H1 (cell line): ENCODE measurements at regions not wholly inside any gene's neighbourhood (a gene's known extent, or its start where the extent isn't known, plus 50 kb on each side); places are given as distances from the start of the nearest gene placed in this dataset.

Experiments
- CTCF ChIA-PET: fragments of 300-600 bp; sonication (Branson Sonifier 250); formaldehyde crosslinking; loops from one replicate; lab custom pipeline; 2021; ENCODE audit not compliant: partially characterized antibody; lab: Charles Lee
- POLR2A ChIA-PET: fragments of 300-600 bp; sonication (Branson Sonifier 250); formaldehyde crosslinking; loops from one replicate; lab custom pipeline; 2021; ENCODE audit warnings: inconsistent platforms; ENCODE audit not compliant: partially characterized antibody; lab: Charles Lee
- DNase-seq, 2 experiments: peaks; one replicate each; pipeline versions ENCODE4 v3.0.0 to v3.0.0-alpha.2; 2010 to 2022; ENCODE audit warnings: low spot score in 2 of 2, low read depth in 1 of 2, mixed read lengths in 1 of 2
- FAIRE-seq: peaks from 2 replicates; lab custom pipeline; 2011; peaks lifted over from hg19 to GRCh38; lab: Jason Lieb, UNC
- H2AFZ ChIP-seq: 2 replicates; pipeline ENCODE4 v1.8.1; 2012; ENCODE audit warnings: low read length, inconsistent platforms
- H2AK5ac ChIP-seq: 2 replicates; pipeline ENCODE4 v1.6.1; 2013; ENCODE audit warnings: low read depth, low read length
- H2BK120ac ChIP-seq: replicated peaks from 2 replicates; pipeline ENCODE3; 2013; ENCODE audit warnings: low read depth, low read length, inconsistent platforms
- H2BK12ac ChIP-seq: 2 replicates; pipeline ENCODE4 v1.6.1; 2013; ENCODE audit warnings: low read depth, low read length
- H2BK15ac ChIP-seq: 2 replicates; pipeline ENCODE4 v1.6.1; 2013; ENCODE audit warnings: low read length
- H2BK20ac ChIP-seq: 2 replicates; pipeline ENCODE4 v1.6.1; 2013; ENCODE audit warnings: low read length
- H2BK5ac ChIP-seq: 2 replicates; pipeline ENCODE4 v1.6.1; 2013; ENCODE audit warnings: low read depth, low read length
- H3K14ac ChIP-seq: 2 replicates; pipeline ENCODE4 v1.6.1; 2013; ENCODE audit warnings: inconsistent platforms; ENCODE audit not compliant: insufficient read length
- H3K18ac ChIP-seq: 2 replicates; pipeline ENCODE4 v1.6.1; 2013; ENCODE audit warnings: low read length; ENCODE audit errors: extremely low read depth
- H3K23ac ChIP-seq: 2 replicates; pipeline ENCODE4 v1.6.1; 2013; ENCODE audit warnings: inconsistent platforms; ENCODE audit not compliant: insufficient read length
- H3K23me2 ChIP-seq: 2 replicates; pipeline ENCODE4 v1.6.1; 2013; ENCODE audit warnings: low read depth, low read length
- H3K27ac ChIP-seq: 2 replicates; pipeline ENCODE4 v1.6.1; 2011; ENCODE audit warnings: low read depth, low read length, inconsistent platforms
- H3K27me3 ChIP-seq, 4 experiments: replicated peaks in 1 of 4; 1 replicate in 1 of 4; 2 replicates in 3 of 4; pipeline versions ENCODE4 v1.6.1 to v1.8.1; 2011 to 2013; ENCODE audit warnings: low read length in 3 of 4, mild to moderate bottlenecking in 3 of 4, inconsistent platforms in 2 of 4, mixed read lengths in 2 of 4, moderate library complexity in 1 of 4; ENCODE audit not compliant: control insufficient read depth in 3 of 4, insufficient read depth in 3 of 4; ENCODE audit errors: extremely low read depth in 1 of 4
- H3K36me3 ChIP-seq, 4 experiments: 2 replicates each; pipeline versions ENCODE4 v1.6.1 to v1.8.1; 2011 to 2013; ENCODE audit warnings: mild to moderate bottlenecking in 4 of 4, low read length in 3 of 4, moderate library complexity in 2 of 4, control low read depth in 1 of 4, inconsistent platforms in 1 of 4; ENCODE audit not compliant: insufficient read depth in 4 of 4, control insufficient read depth in 2 of 4
- H3K4ac ChIP-seq: replicated peaks from 2 replicates; pipeline ENCODE3; 2013; ENCODE audit warnings: low read length, low read depth, mixed read lengths, inconsistent platforms; ENCODE audit not compliant: insufficient read length
- H3K4me1 ChIP-seq, 4 experiments: replicated peaks in 1 of 4; 1 replicate in 1 of 4; 2 replicates in 3 of 4; pipeline versions ENCODE4 v1.6.1 to v1.8.1; 2011 to 2013; ENCODE audit warnings: low read length in 3 of 4, inconsistent platforms in 2 of 4, mixed read lengths in 1 of 4; ENCODE audit not compliant: insufficient read depth in 4 of 4, control insufficient read depth in 3 of 4
- H3K4me2 ChIP-seq, 2 experiments: 2 replicates each; pipeline versions ENCODE4 v1.6.1 to v1.8.1; 2011 to 2013; ENCODE audit warnings: low read depth in 2 of 2, low read length in 2 of 2, control low read depth in 1 of 2, inconsistent platforms in 1 of 2, mild to moderate bottlenecking in 1 of 2; ENCODE audit not compliant: insufficient read depth in 1 of 2
- H3K4me3 ChIP-seq, 4 experiments: fragments of 200-600, 300-600 bp in 1 of 4; sonication (generic), shearing (Covaris generic), sonication (Bioruptor Twin) in 1 of 4; 2 replicates each; pipeline versions ENCODE4 v1.5.1 to v1.8.1; 2011 to 2016; ENCODE audit warnings: low read length in 4 of 4, low read depth in 3 of 4, control low read depth in 2 of 4, inconsistent platforms in 2 of 4, mild to moderate bottlenecking in 2 of 4, mixed read lengths in 1 of 4, moderate library complexity in 1 of 4; ENCODE audit not compliant: insufficient read depth in 2 of 4; ENCODE audit errors: extremely low read depth in 1 of 4
- H3K56ac ChIP-seq: replicated peaks from 2 replicates; pipeline ENCODE3; 2013; ENCODE audit warnings: low read depth, mild to moderate bottlenecking, mixed read lengths, low read length, inconsistent platforms; ENCODE audit not compliant: insufficient read length
- H3K79me1 ChIP-seq: 2 replicates; pipeline ENCODE4 v1.6.1; 2013; ENCODE audit warnings: low read depth, low read length, control low read depth
- H3K79me2 ChIP-seq, 2 experiments: 2 replicates each; pipeline versions ENCODE4 v1.6.1 to v1.8.1; 2012 to 2013; ENCODE audit warnings: low read length in 2 of 2, mild to moderate bottlenecking in 2 of 2, inconsistent platforms in 1 of 2; ENCODE audit not compliant: insufficient read depth in 2 of 2, control insufficient read depth in 1 of 2
- H3K9ac ChIP-seq, 4 experiments: replicated peaks in 1 of 4; 1 replicate in 1 of 4; 2 replicates in 3 of 4; pipeline versions ENCODE4 v1.6.1 to v1.8.1; 2011 to 2013; ENCODE audit warnings: low read depth in 3 of 4, low read length in 3 of 4, control low read depth in 2 of 4, mild to moderate bottlenecking in 2 of 4, moderate library complexity in 2 of 4, inconsistent platforms in 1 of 4; ENCODE audit errors: extremely low read depth in 1 of 4
- H3K9me3 ChIP-seq, 2 experiments: 2 replicates each; pipeline versions ENCODE4 v1.6.1 to v1.8.1; 2012 to 2013; ENCODE audit warnings: mild to moderate bottlenecking in 2 of 2, moderate library complexity in 2 of 2, control low read depth in 1 of 2, inconsistent platforms in 1 of 2, low read depth in 1 of 2, low read length in 1 of 2, mixed read lengths in 1 of 2; ENCODE audit not compliant: insufficient read depth in 2 of 2
- H4K20me1 ChIP-seq, 2 experiments: replicated peaks in 1 of 2; 2 replicates each; pipeline versions ENCODE3 to v1.8.1; 2011 to 2013; ENCODE audit warnings: inconsistent platforms in 2 of 2, low read length in 2 of 2, mild to moderate bottlenecking in 1 of 2; ENCODE audit not compliant: insufficient read depth in 2 of 2, control insufficient read depth in 1 of 2
- H4K5ac ChIP-seq: 2 replicates; pipeline ENCODE4 v1.6.1; 2013; ENCODE audit warnings: low read length, low read depth, mixed read lengths, inconsistent platforms; ENCODE audit not compliant: insufficient read length
- H4K8ac ChIP-seq: 2 replicates; pipeline ENCODE4 v1.8.0; 2013; ENCODE audit warnings: mild to moderate bottlenecking, moderate library complexity, low read length, inconsistent platforms; ENCODE audit not compliant: insufficient read depth; ENCODE audit errors: extremely low read depth
- H4K91ac ChIP-seq: replicated peaks from 2 replicates; pipeline ENCODE3; 2013; ENCODE audit warnings: low read length, mixed read lengths, inconsistent platforms; ENCODE audit not compliant: insufficient read length
- CHD1 ChIP-seq: IDR thresholded peaks from 2 replicates; pipeline ENCODE4 v1.6.1; 2012; ENCODE audit warnings: low read depth, low read length, improper control_type of control experiment
- EZH2 ChIP-seq: fragments of 200-600 bp; sonication (generic); IDR thresholded peaks from 2 replicates; pipeline ENCODE4 v1.7.1; 2012; ENCODE audit warnings: low read depth, mild to moderate bottlenecking, moderate library complexity, low read length, inconsistent platforms; ENCODE audit not compliant: severe bottlenecking
- HDAC2 ChIP-seq, 2 experiments: fragments of 300-600 bp in 1 of 2; sonication (generic) in 1 of 2; IDR thresholded peaks; 2 replicates each; pipeline ENCODE4 v1.6.1; 2011 to 2012; ENCODE audit warnings: low read depth in 2 of 2, low read length in 2 of 2, mild to moderate bottlenecking in 2 of 2, moderate library complexity in 2 of 2, borderline replicate concordance in 1 of 2, inconsistent platforms in 1 of 2
- KDM4A ChIP-seq: IDR thresholded peaks from one replicate; pipeline ENCODE4 v1.7.1; 2012; ENCODE audit warnings: low read depth, mild to moderate bottlenecking, moderate library complexity, low read length, inconsistent platforms; ENCODE audit not compliant: severe bottlenecking
- NRF1 ChIP-seq: IDR thresholded peaks from 2 replicates; pipeline ENCODE4 v1.6.1; 2011; ENCODE audit warnings: mild to moderate bottlenecking, low read depth, low read length, improper control_type of control experiment

- no peak overlapping the region for H4K8ac ChIP-seq
- no peak overlapping the region for H4K91ac ChIP-seq
- no peak overlapping the region for H3K18ac ChIP-seq
- no peak overlapping the region for H2BK12ac ChIP-seq
- no peak overlapping the region for H2BK20ac ChIP-seq
- H3K4me3 ChIP-seq = no peak overlapping the region
- no peak overlapping the region for H2BK15ac ChIP-seq
- no peak overlapping the region for H3K4ac ChIP-seq
- FAIRE-seq = no peak
- H3K27me3 ChIP-seq = no peaks in the 10 kb centered on the region
- no peak overlapping the region for H3K56ac ChIP-seq
- H3K4me2 ChIP-seq = no peak overlapping the region
- ChIA-PET CTCF (interaction anchor here (0.7 to 1.2 kb wide), 2 partner anchors 136 to 188 kb away, joined by 3 read pairs; no protein-coding TSS in a partner anchor), POLR2A (no interaction called here)
- no peak overlapping the region for H4K5ac ChIP-seq
- H4K20me1 ChIP-seq = no peaks in the 10 kb centered on the region
- no peaks in the 10 kb centered on the region for H3K79me1 ChIP-seq
- H3K23me2 ChIP-seq = no peaks in the 10 kb centered on the region
- no peak overlapping the region for H2BK120ac ChIP-seq
- no peak overlapping the region for H2AFZ ChIP-seq
- H3K9ac ChIP-seq = no peak overlapping the region
- TF ChIP-seq KDM4A = no peak
- TF ChIP-seq HDAC2 (IDR thresholded peaks at IDR 0.05; ENCODE audit: borderline replicate concordance in 1 of 2, low read depth in 2 of 2, low read length in 2 of 2) = no peak
- no peak for TF ChIP-seq EZH2
- no peak for TF ChIP-seq CHD1
- TF ChIP-seq NRF1 = no peak
- TF ChIP-seq, all 59 proteins: peak for 0
- Histone ChIP-seq H2AK5ac (no peak overlapping the region), H3K9me3 (no peaks in the 10 kb centered on the region), H3K23ac (no peak overlapping the region), H2BK5ac (no peak overlapping the region), H3K4me1 (no peaks in the 10 kb centered on the region), H3K27ac (no peak overlapping the region), H3K14ac (no peak overlapping the region), H3K36me3 (no peaks in the 10 kb centered on the region), H3K79me2 (no peaks in the 10 kb centered on the region)
- no peak for DNase-seq
Measured at GRCh38 chr3:147195887-147196286, 210.5 kb downstream of the ZIC4 start.
